Gastrocnemius medialis (tissue), 4 donors: ENCODE measurements at regions not wholly inside any gene's neighbourhood (a gene's known extent, or its start where the extent isn't known, plus 50 kb on each side); places are given as distances from the start of the nearest gene placed in this dataset.

ENCODE experiments used
- CTCF ChIP-seq, 5 experiments: fragments of 450-650 bp in 3 of 5; fragments of 200-600 bp in 2 of 5; sonication (generic) in 2 of 5; IDR thresholded peaks in 4 of 5; conservative IDR thresholded peaks in 1 of 5; 1 replicate in 4 of 5; 2 replicates in 1 of 5; pipeline ENCODE4 v1.5.1; 2016 to 2019; ENCODE audit warnings: antibody characterized with exemption in 5 of 5, mild to moderate bottlenecking in 3 of 5, moderate library complexity in 3 of 5
- POLR2A ChIP-seq, 2 donors: fragments of 450-650 bp; IDR thresholded peaks; one replicate each; pipeline ENCODE4 v1.6.1; 2017; ENCODE audit warnings: antibody characterized with exemption in 2 of 2, mild to moderate bottlenecking in 2 of 2, moderate library complexity in 2 of 2

GRCh38 chr1:187959062-187959461, 1130.3 kb downstream of the PLA2G4A start:
- TF ChIP-seq CTCF (IDR thresholded peaks at IDR 0.05 in 4 of 5, conservative IDR thresholded peaks at IDR 0.05 in 1 of 5) (no peak), POLR2A (IDR thresholded peaks at IDR 0.05) (no peak)
